Mucosa of gallbladder (tissue), 1 donor: ENCODE measurements at regions not wholly inside any gene's neighbourhood (a gene's known extent, or its start where the extent isn't known, plus 50 kb on each side); places are given as distances from the start of the nearest gene placed in this dataset.

Experiments used
- DNase-seq: peaks from one replicate; pipeline ENCODE4 v3.0.0-alpha.2; 2020; ENCODE audit warnings: low spot score
- donor health status: DM: no; HTN: no; CAD: no.

DNA sequence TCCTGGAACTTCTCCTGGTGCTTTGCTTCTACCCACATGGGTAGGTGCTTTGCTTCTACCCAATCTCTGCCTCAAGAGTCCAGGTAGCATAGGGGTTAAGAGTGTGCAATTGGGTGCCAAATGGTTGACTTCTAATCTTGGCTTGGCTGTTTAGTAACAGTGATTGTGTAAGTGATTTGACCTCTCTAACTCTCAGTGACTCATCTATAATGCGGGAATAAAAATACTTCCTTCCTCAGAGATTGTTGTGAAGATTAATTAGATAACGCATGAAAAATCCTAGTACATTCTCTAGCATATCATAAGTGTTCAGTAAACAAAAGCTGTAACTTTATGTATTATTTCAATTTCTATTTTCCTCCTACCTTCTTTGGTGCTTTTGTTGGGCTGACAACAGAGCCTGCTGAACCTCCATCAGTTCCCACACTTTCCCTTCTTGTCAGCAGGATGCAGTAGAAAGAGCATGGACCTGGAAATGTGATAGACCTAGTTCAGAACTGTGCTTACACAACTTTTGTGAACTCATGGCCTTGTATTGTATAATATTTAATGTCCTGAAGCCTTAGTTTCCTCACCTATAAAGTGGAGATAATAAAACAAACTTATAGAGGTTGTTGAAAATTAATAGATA lies 72.9 kb upstream of the SMIM36 start:
- DNase-seq, result no peak

DNA sequence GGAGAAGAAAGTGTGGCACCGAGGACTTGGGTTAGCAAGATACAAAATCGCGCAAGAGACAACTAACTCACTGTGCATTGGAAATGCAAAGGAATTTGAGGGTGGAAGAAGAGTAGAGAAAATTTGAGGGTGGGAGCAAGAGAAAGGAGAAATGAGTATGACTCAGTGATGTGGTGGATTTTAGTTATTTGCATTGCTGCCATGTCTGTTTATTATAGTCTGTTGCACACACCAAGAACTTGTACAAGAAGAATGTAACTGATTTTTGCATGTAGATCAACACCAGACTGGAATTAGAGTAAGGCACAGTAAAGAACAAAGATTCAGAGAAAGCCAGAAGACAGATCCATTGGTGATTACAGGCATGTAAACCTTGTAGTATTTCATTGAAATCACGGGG lies 71.6 kb upstream of the SMIM36 start:
- no peak for DNase-seq

DNA sequence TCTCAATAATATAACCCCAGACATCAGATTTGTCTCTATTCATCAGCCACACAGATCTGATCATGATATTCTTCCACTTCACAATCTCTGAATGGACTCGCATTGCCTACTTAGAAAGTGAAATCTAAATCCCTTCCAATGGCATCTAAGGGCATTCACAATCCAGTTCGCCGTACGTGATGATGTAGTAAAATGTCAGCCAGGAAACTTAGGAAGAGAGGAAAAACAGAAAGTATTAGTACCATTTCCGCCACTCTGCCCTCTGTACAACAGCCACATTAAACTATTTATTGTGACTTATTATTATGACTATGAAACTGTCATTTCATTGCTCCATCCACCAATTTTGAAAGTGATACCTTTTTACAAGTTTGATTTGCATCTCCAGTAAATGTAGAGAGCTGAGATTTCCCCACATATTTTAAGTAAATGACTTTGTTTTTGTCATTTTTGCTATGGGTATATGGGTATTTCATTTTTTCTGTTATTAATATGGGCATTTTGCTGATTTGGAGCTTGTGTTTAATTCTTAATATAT lies 69.4 kb upstream of the SMIM36 start:
- DNase-seq, result no peak

GRCh38 chr17:55577687-55578086 lies 66.4 kb upstream of the SMIM36 start:
- DNase-seq, result no peak

DNA sequence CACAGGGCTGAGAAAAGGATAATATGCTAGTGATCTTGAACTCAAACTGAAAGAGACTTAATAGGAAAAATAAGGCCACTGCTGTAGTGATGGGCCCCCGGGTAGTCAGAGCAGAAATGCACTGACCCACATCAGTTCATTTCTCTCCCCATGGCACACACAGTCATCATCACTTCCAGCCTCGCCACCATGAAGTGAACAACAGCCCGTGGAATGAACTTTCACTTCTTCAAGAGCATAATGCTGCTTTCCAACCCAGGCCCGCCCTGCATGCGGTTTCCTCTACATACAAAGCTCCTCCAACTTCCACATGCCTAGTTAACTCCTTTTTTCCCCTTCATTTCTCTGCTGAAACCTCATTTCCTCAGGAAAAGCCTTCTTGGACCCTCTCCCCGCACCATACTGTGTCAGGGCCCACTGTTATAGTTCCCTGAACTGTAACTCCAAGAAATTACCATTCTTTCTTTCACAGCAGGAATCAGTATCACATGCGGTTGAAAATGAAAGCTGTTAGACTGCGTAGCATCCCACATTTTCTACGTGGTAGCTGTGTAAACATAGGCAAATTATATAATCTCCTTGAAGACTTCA lies 65.8 kb upstream of the SMIM36 start:
- no peak for DNase-seq

- no peak for DNase-seq
Observed at GRCh38 chr17:55576237-55576995, 65.2 kb upstream of the SMIM36 start.

- no peak for DNase-seq
Observed at GRCh38 chr17:55575058-55575636, 63.9 kb upstream of the SMIM36 start.

DNA sequence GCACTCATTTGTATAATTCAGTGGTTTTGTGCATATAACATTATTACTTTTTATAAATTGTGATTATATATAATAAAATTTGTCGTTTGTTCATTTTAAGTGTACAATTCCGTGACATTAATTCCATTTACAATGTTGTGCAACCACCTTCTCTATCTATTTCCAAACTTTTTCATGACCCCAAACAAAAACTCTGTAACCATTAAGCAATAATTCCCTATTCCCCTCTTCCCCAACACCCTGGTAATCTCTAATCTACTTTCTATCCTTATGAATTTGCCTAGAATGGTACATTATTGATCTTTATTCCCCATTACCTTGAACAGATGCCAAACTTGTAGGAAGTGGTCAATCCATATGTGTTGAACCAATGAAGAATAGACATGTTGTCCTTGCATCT lies 61.3 kb upstream of the SMIM36 start:
- no peak for DNase-seq

DNA sequence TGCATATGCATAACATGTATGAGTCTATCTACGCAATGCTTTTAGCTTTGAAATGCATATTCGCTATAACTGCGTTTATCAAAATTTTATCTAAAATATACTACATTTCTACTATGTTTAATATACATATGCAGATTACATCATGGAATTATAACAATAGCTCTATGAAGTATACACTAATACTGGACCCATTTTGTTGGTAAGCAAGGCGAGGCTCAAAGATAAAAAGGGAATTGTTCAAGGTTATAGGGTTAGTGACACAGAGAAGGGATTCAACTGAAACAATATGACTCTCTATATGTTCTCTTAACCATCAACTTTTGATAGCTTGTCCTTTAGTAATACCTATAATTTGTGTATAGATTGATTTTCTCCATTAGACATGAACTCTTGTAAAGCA lies 60.9 kb upstream of the SMIM36 start:
- DNase-seq, result no peak

DNA sequence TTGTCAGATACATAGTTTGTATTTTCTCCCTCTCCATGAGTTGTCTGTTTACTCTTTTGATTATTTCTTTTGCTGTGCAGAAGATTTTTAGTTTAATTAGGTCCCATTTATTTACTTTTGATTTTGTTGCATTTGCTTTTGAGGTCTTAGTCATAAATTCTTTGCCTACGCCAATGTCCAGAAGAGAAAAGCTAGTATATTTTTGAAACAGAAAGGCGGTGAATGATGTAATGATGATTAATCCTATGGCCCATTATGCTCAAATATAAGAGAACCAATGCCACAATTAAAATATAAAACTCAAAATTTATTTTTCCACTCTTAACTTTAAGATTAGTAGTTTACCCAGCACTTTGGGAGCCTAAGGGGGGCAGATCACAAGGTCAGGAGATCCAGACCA lies 59.8 kb upstream of the SMIM36 start:
- no peak for DNase-seq

GRCh38 chr17:55570391-55570790 lies 59.1 kb upstream of the SMIM36 start:
- DNase-seq, result no peak

DNA sequence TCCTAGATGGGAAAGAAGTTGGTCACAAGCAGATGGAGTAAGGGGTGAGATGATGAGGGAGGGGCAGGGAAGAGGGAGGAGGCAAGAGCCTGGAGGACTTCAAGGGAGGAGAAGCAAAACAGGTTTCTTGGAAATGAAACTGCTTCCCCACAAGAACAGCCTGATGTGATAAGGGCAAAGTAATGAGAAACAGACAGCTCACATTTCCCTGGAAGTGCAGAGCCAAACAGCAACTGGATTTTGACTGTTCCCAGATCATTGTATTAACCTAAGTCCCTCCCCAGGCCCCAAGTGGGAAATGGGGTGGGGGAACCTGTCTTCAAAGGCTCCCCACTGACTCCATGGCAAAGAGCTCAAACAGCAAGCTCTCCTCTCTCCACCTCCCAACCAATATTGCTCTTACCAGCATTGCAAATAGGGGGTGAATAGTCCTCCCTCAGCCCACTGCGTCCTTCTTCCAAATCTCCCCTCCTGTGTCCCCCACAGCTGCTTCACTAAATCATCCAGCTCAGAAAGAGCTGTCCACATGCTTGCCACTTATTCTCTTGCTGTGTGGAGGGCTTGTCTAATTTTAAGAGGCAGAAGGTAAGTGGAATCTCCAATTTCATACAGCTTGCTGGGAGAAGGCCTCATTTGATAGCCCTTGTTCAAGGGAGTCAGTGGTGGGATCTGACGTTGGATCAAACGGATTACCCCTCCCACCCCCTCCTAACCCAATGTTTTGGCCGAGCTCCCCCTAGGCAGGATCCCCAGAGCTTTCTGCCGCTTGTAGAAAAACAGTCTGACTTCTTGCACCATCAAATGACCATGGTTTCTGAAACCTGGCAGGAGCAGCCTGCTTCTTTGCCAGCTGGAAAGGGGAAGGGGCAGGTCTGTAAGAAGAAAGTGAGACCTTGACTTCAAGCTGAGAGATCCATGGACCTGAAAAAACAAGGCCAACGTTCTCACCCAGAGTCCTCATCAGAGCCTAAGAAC lies 56.3 kb upstream of the SMIM36 start:
- DNase-seq, result no peak

GRCh38 chr17:55564081-55564480 lies 52.8 kb upstream of the SMIM36 start:
- no peak for DNase-seq

- DNase-seq, result no peak
Observed at GRCh38 chr17:55563363-55563762, 52.1 kb upstream of the SMIM36 start.

GRCh38 chr17:55561973-55562495 lies 50.8 kb upstream of the SMIM36 start:
- no peak for DNase-seq

- no peak for DNase-seq
Observed at GRCh38 chr17:55561316-55561972, 50.2 kb upstream of the SMIM36 start.
